GM23338 (cell line): ENCODE measurements at regions not wholly inside any gene's neighbourhood (a gene's known extent, or its start where the extent isn't known, plus 50 kb on each side); places are given as distances from the start of the nearest gene placed in this dataset.

Source experiments
- ATAC-seq: fragments of 200-7000 bp; cut with Tn5 transposase; 3 replicates; pipeline ENCODE4 v1.9.1; 2020
- DNase-seq: peaks from one replicate; pipeline ENCODE4 v3.0.0-alpha.2; 2015; ENCODE audit warnings: low spot score
- H2AFZ ChIP-seq: fragments of 200-600 bp; sonication (generic); 2 replicates; pipeline ENCODE4 v1.8.0; 2016; ENCODE audit warnings: antibody characterized with exemption, mild to moderate bottlenecking, moderate library complexity
- H3F3A ChIP-seq: fragments of 200-600 bp; sonication (generic); replicated peaks from 2 replicates; pipeline ENCODE4 v1.8.0; 2017; ENCODE audit warnings: antibody characterized with exemption, mixed run types, low read depth
- H3K27ac ChIP-seq: fragments of 200-600 bp; sonication (generic); 2 replicates; pipeline ENCODE4 v1.6.1; 2016; ENCODE audit warnings: low read depth
- H3K27me3 ChIP-seq: fragments of 200-600 bp; sonication (generic); 2 replicates; pipeline ENCODE4 v1.8.0; 2016; ENCODE audit warnings: mild to moderate bottlenecking, mixed run types, moderate library complexity; ENCODE audit not compliant: insufficient read depth
- H3K36me3 ChIP-seq: fragments of 200-600 bp; sonication (generic); 2 replicates; pipeline ENCODE4 v1.8.0; 2016; ENCODE audit warnings: mild to moderate bottlenecking; ENCODE audit not compliant: insufficient read depth
- H3K4me1 ChIP-seq: fragments of 200-600 bp; sonication (generic); 2 replicates; pipeline ENCODE4 v1.8.0; 2016; ENCODE audit warnings: mild to moderate bottlenecking, moderate library complexity; ENCODE audit not compliant: insufficient read depth
- H3K4me2 ChIP-seq: fragments of 200-600 bp; sonication (generic); 2 replicates; pipeline ENCODE4 v1.7.1; 2017; ENCODE audit warnings: mixed run types
- H3K4me3 ChIP-seq: fragments of 200-600 bp; sonication (generic); 2 replicates; pipeline ENCODE4 v1.6.1; 2016; ENCODE audit warnings: mixed run types
- H3K79me2 ChIP-seq: fragments of 200-600 bp; sonication (generic); replicated peaks from 2 replicates; pipeline ENCODE4 v1.8.0; 2017; ENCODE audit warnings: mild to moderate bottlenecking; ENCODE audit not compliant: insufficient read depth
- H3K9me2 ChIP-seq: fragments of 200-600 bp; sonication (generic); 2 replicates; pipeline ENCODE4 v1.8.0; 2017; ENCODE audit not compliant: insufficient read depth
- H4K20me1 ChIP-seq: fragments of 200-600 bp; sonication (generic); replicated peaks from 2 replicates; pipeline ENCODE4 v1.8.0; 2017; ENCODE audit warnings: mild to moderate bottlenecking; ENCODE audit not compliant: insufficient read depth
- H3K27ac Mint-ChIP-seq: 2 replicates; pipeline ENCODE4 v1.8.0; 2020; ENCODE audit warnings: inconsistent platforms, mild to moderate bottlenecking, moderate library complexity, mixed read lengths
- H3K27me3 Mint-ChIP-seq: 3 replicates; pipeline ENCODE4 v1.8.0; 2022; ENCODE audit warnings: low read depth, mild to moderate bottlenecking, moderate library complexity, mixed read lengths, inconsistent platforms; ENCODE audit not compliant: insufficient read depth, poor library complexity
- H3K36me3 Mint-ChIP-seq: 3 replicates; pipeline ENCODE4 v1.8.0; 2021; ENCODE audit warnings: low read depth, mild to moderate bottlenecking, inconsistent platforms, moderate library complexity, mixed read lengths
- H3K4me1 Mint-ChIP-seq: 3 replicates; pipeline ENCODE4 v1.8.0; 2020; ENCODE audit warnings: mild to moderate bottlenecking, inconsistent platforms, mixed read lengths
- H3K4me3 Mint-ChIP-seq: 3 replicates; pipeline ENCODE4 v1.8.0; 2021; ENCODE audit warnings: moderate library complexity, mild to moderate bottlenecking, inconsistent platforms, mixed read lengths
- H3K9me3 Mint-ChIP-seq: 3 replicates; pipeline ENCODE4 v1.8.0; 2020; ENCODE audit warnings: moderate library complexity, mild to moderate bottlenecking, inconsistent platforms, mixed read lengths
- CREB1 ChIP-seq: fragments of 250-450 bp; sonication (Bioruptor Pico); IDR thresholded peaks from 2 replicates; pipeline ENCODE4 v1.5.0; 2020; ENCODE audit warnings: low read depth, mild to moderate bottlenecking, moderate library complexity
- CTCF ChIP-seq, 2 experiments: fragments of 200-600 bp in 1 of 2; sonication (generic) in 1 of 2; conservative IDR thresholded peaks; 2 replicates each; pipeline versions ENCODE4 v1.5.1 to v1.6.1; 2016 to 2017; ENCODE audit warnings: antibody characterized with exemption in 2 of 2, low read depth in 2 of 2, mild to moderate bottlenecking in 2 of 2, moderate library complexity in 1 of 2
- ETS1 ChIP-seq: IDR thresholded peaks from 2 replicates; pipeline ENCODE4 v1.6.1; 2016; ENCODE audit warnings: antibody characterized with exemption
- EZH2 ChIP-seq: fragments of 200-600 bp; sonication (generic); IDR thresholded peaks from one replicate; pipeline ENCODE4 v1.8.0; 2017; ENCODE audit warnings: antibody characterized with exemption, mild to moderate bottlenecking, low read depth; ENCODE audit not compliant: unreplicated experiment
- EZH2phosphoT487 ChIP-seq: fragments of 200-600 bp; sonication (generic); IDR thresholded peaks from one replicate; pipeline ENCODE4 v1.8.1; 2018; ENCODE audit warnings: antibody characterized with exemption; ENCODE audit not compliant: unreplicated experiment
- JUNB ChIP-seq: IDR thresholded peaks from one replicate; pipeline ENCODE4 v1.6.1; 2016; ENCODE audit warnings: antibody characterized with exemption; ENCODE audit not compliant: unreplicated experiment
- NANOG ChIP-seq: IDR thresholded peaks from 2 replicates; pipeline ENCODE4 v1.6.1; 2016; ENCODE audit warnings: antibody characterized with exemption, borderline replicate concordance
- POLR2AphosphoS5 ChIP-seq: IDR thresholded peaks from 2 replicates; pipeline ENCODE4 v1.6.1; 2016; ENCODE audit warnings: antibody characterized with exemption, low read depth
- REST ChIP-seq: IDR thresholded peaks from one replicate; pipeline ENCODE4 v1.6.1; 2018; ENCODE audit warnings: antibody characterized with exemption; ENCODE audit not compliant: unreplicated experiment
- STAT1 ChIP-seq: IDR thresholded peaks from one replicate; pipeline ENCODE4 v1.6.1; 2016; ENCODE audit warnings: antibody characterized with exemption; ENCODE audit not compliant: unreplicated experiment
- ZNF114 ChIP-seq: fragments of 250-450 bp; sonication (Bioruptor Pico); IDR thresholded peaks from 2 replicates; pipeline ENCODE4 v1.5.0; 2020; ENCODE audit warnings: mild to moderate bottlenecking, moderate library complexity
- ZNF331 ChIP-seq: fragments of 250-450 bp; sonication (Bioruptor Pico); IDR thresholded peaks from 2 replicates; pipeline ENCODE4 v1.5.0; 2020; ENCODE audit warnings: low read depth, mild to moderate bottlenecking, moderate library complexity
- ZNF462 ChIP-seq: fragments of 250-450 bp; sonication (Bioruptor Pico); IDR thresholded peaks from 2 replicates; pipeline ENCODE4 v1.5.0; 2020; ENCODE audit warnings: mild to moderate bottlenecking, moderate library complexity

GRCh38 chr17:37847811-37848331, 76.3 kb upstream of the TBC1D3K start:
- no peaks in the 10 kb centered on the region for H3K27me3 ChIP-seq
- no peak for DNase-seq
- Mint-ChIP-seq H3K36me3 (no peaks in the 10 kb centered on the region), H3K4me3 (no peak overlapping the region), H3K27ac (no peak overlapping the region), H3K4me1 (no peaks in the 10 kb centered on the region; the same call in 2 of the 3 replicates), H3K9me3 (peaks cover 53% of the 10 kb centered on the region), H3K27me3 (no peaks in the 10 kb centered on the region)
- H2AFZ ChIP-seq, result no peak overlapping the region
- H3F3A ChIP-seq, result no peaks in the 10 kb centered on the region
- H3K79me2 ChIP-seq, result no peaks in the 10 kb centered on the region
- no peak for ATAC-seq
- H3K9me2 ChIP-seq, result no peaks in the 10 kb centered on the region
- H3K4me2 ChIP-seq, result no peak overlapping the region
- no peak overlapping the region for H3K27ac ChIP-seq
- H3K36me3 ChIP-seq, result no peaks in the 10 kb centered on the region
- peaks cover 5% of the 10 kb centered on the region; the same call in 1 of the 2 replicates for H3K4me1 ChIP-seq
- TF ChIP-seq REST, result no peak
- TF ChIP-seq JUNB, result no peak
- TF ChIP-seq POLR2AphosphoS5, result no peak
- no peak for TF ChIP-seq EZH2phosphoT487
- no peak for TF ChIP-seq ZNF462
- no peak for TF ChIP-seq EZH2
- no peak for TF ChIP-seq ZNF331 (CRISPR knock-in tag)
- TF ChIP-seq CTCF (conservative IDR thresholded peaks at IDR 0.05; ENCODE audit: low read depth in 2 of 2), result no peak
- no peak for TF ChIP-seq CREB1 (CRISPR knock-in tag)
- TF ChIP-seq ETS1, result no peak
- TF ChIP-seq ZNF114 (CRISPR knock-in tag), result no peak
- TF ChIP-seq NANOG, result no peak
- TF ChIP-seq STAT1, result no peak
- no peak overlapping the region for H3K4me3 ChIP-seq
- H4K20me1 ChIP-seq, result no peaks in the 10 kb centered on the region
